Epithelial cell of esophagus (primary cell): ENCODE measurements at regions not wholly inside any gene's neighbourhood (a gene's known extent, or its start where the extent isn't known, plus 50 kb on each side); places are given as distances from the start of the nearest gene placed in this dataset.

Source experiments
- DNase-seq: peaks from one replicate; pipeline ENCODE4 v3.0.0; 2010; ENCODE audit warnings: low read depth
- H3K4me3 ChIP-seq: 2 replicates; pipeline ENCODE4 v1.5.1; 2011; ENCODE audit warnings: mild to moderate bottlenecking, low read length, control low read depth
- CTCF ChIP-seq: IDR thresholded peaks from 2 replicates; pipeline ENCODE4 v1.5.1; 2011; ENCODE audit warnings: low read depth, mild to moderate bottlenecking, low read length, control low read depth, inconsistent platforms; ENCODE audit not compliant: insufficient read depth; ENCODE audit errors: missing control alignments

GRCh38 chr1:73953586-73953985, 244.4 kb downstream of the LRRIQ3 start:
- H3K4me3 ChIP-seq: no peak overlapping the region
- DNase-seq: no peak
- TF ChIP-seq CTCF: no peak

- TF ChIP-seq CTCF: no peak
- no peak for DNase-seq
- H3K4me3 ChIP-seq: no peak overlapping the region
Observed at GRCh38 chr1:73953186-73953585, 244.8 kb downstream of the LRRIQ3 start.

- no peak for DNase-seq
- no peak for TF ChIP-seq CTCF
- no peak overlapping the region for H3K4me3 ChIP-seq
Observed at GRCh38 chr1:73948055-73948454, 249.9 kb downstream of the LRRIQ3 start.

- TF ChIP-seq CTCF: no peak
- no peak for DNase-seq
- no peak overlapping the region for H3K4me3 ChIP-seq
Observed at GRCh38 chr1:73947009-73947408, 251.0 kb downstream of the LRRIQ3 start.

- DNase-seq: peak; percentile 10
- H3K4me3 ChIP-seq: no peak overlapping the region
- no peak for TF ChIP-seq CTCF
Observed at GRCh38 chr1:73943270-73943669, 254.7 kb downstream of the LRRIQ3 start.

- no peak for TF ChIP-seq CTCF
- no peak for DNase-seq
- no peak overlapping the region for H3K4me3 ChIP-seq
Observed at GRCh38 chr1:73930293-73930692, 267.7 kb downstream of the LRRIQ3 start.

- no peak for DNase-seq
Observed at GRCh38 chr1:73914951-73915350, 283.0 kb downstream of the LRRIQ3 start.

More at GRCh38 chr1:73914951-73915350, 283.0 kb downstream of the LRRIQ3 start:
- no peak overlapping the region for H3K4me3 ChIP-seq
- TF ChIP-seq CTCF: no peak
